HCT116 (cell line): ENCODE measurements at regions not wholly inside any gene's neighbourhood (a gene's known extent, or its start where the extent isn't known, plus 50 kb on each side); places are given as distances from the start of the nearest gene placed in this dataset.

ENCODE experiments used
- ATAC-seq: fragments of 200-7000 bp; cut with Tn5 transposase; 2 replicates; pipeline ENCODE4 v1.9.1; 2020; ENCODE audit warnings: mild to moderate bottlenecking, moderate library complexity
- BruUV-seq: library from RNA; stranded (reverse); fragments of 400-500 nt; replicated peaks from 2 replicates; lab custom pipeline; 2021; lab: Mats Ljungman, UMichigan
- CTCF ChIA-PET: fragments of 300-600 bp; sonication (Branson Sonifier 250); formaldehyde crosslinking; loops from one replicate; lab custom pipeline; 2021; ENCODE audit warnings: antibody characterized with exemption; lab: Charles Lee
- POLR2A ChIA-PET: fragments of 300-600, 350-600 bp; sonication (Branson Sonifier 250); formaldehyde crosslinking; loops from one replicate; lab custom pipeline; 2021; ENCODE audit warnings: antibody characterized with exemption; lab: Charles Lee
- RAD21 ChIA-PET, 2 experiments: fragments of 300-600 bp; sonication (Branson Sonifier 250); formaldehyde crosslinking; loops; one replicate each; lab custom pipeline; 2023; ENCODE audit warnings: low total read pairs in 2 of 2; ENCODE audit not compliant: uncharacterized antibody in 2 of 2, unreplicated experiment in 2 of 2, low non-redundant PET in 1 of 2; lab: Charles Lee
- DNase-seq: peaks from one replicate; pipeline ENCODE4 v3.0.0-alpha.2; 2010; ENCODE audit warnings: low read depth, low spot score
- H2AFZ ChIP-seq: fragments of 200-600 bp; shearing (Covaris generic), sonication (generic); 2 replicates; pipeline ENCODE4 v1.6.1; 2017; ENCODE audit warnings: low read depth, mixed run types, mixed read lengths, antibody characterized with exemption, low read length; ENCODE audit not compliant: poor library complexity, severe bottlenecking
- H3K27ac ChIP-seq: 2 replicates; pipeline ENCODE4 v1.5.1; 2012; ENCODE audit warnings: low read depth, low read length
- H3K27me3 ChIP-seq: fragments of 200-600 bp; sonication (generic); 2 replicates; pipeline ENCODE4 v1.6.1; 2016; ENCODE audit warnings: mixed run types, low read length, mixed read lengths; ENCODE audit not compliant: insufficient read depth
- H3K36me3 ChIP-seq, 2 experiments: fragments of 200-500 bp in 1 of 2; fragments of 200-600 bp in 1 of 2; sonication (Bioruptor generic) in 1 of 2; sonication (generic) in 1 of 2; 2 replicates each; pipeline versions ENCODE4 v1.5.1 to v1.6.1; 2014 to 2016; ENCODE audit warnings: low read length in 2 of 2, inconsistent platforms in 1 of 2, mixed read lengths in 1 of 2, mixed run types in 1 of 2; ENCODE audit not compliant: insufficient read depth in 2 of 2, control insufficient read depth in 1 of 2
- H3K4me1 ChIP-seq, 2 experiments: fragments of 200-600 bp in 1 of 2; sonication (generic) in 1 of 2; 2 replicates each; pipeline versions ENCODE4 v1.5.1 to v1.6.1; 2012 to 2017; ENCODE audit warnings: low read length in 2 of 2, inconsistent platforms in 1 of 2, mild to moderate bottlenecking in 1 of 2, mixed read lengths in 1 of 2, mixed run types in 1 of 2, moderate library complexity in 1 of 2; ENCODE audit not compliant: insufficient read depth in 2 of 2, control insufficient read depth in 1 of 2
- H3K4me2 ChIP-seq: fragments of 200-600 bp; sonication (generic); 2 replicates; pipeline ENCODE4 v1.6.1; 2017; ENCODE audit warnings: mixed run types, low read length, mixed read lengths
- H3K4me3 ChIP-seq, 2 experiments: fragments of 200-600 bp in 1 of 2; sonication (generic) in 1 of 2; replicated peaks in 1 of 2; 2 replicates each; pipeline ENCODE4 v1.5.1; 2011 to 2016; ENCODE audit warnings: low read length in 2 of 2, control low read depth in 1 of 2, low read depth in 1 of 2, mild to moderate bottlenecking in 1 of 2, mixed read lengths in 1 of 2, mixed run types in 1 of 2
- H3K79me2 ChIP-seq: fragments of 200-600 bp; sonication (generic); 2 replicates; pipeline ENCODE4 v1.6.1; 2017; ENCODE audit warnings: mild to moderate bottlenecking, mixed run types, low read length, moderate library complexity, mixed read lengths; ENCODE audit not compliant: insufficient read depth
- H3K9ac ChIP-seq: fragments of 200-600 bp; sonication (generic); 2 replicates; pipeline ENCODE4 v1.6.1; 2016; ENCODE audit warnings: low read length, mixed read lengths
- H3K9me2 ChIP-seq: fragments of 200-600 bp; sonication (generic), shearing (Covaris generic); 2 replicates; pipeline ENCODE4 v1.6.1; 2017; ENCODE audit warnings: mixed run types, mild to moderate bottlenecking, moderate library complexity; ENCODE audit not compliant: insufficient read depth
- H3K9me3 ChIP-seq, 2 experiments: fragments of 200-500 bp in 1 of 2; fragments of 200-600 bp in 1 of 2; sonication (Bioruptor generic) in 1 of 2; sonication (generic) in 1 of 2; 2 replicates each; pipeline ENCODE4 v1.6.1; 2014 to 2017; ENCODE audit warnings: low read length in 2 of 2, mixed read lengths in 2 of 2, inconsistent platforms in 1 of 2, low read depth in 1 of 2, mild to moderate bottlenecking in 1 of 2, mixed run types in 1 of 2, moderate library complexity in 1 of 2; ENCODE audit not compliant: control insufficient read depth in 1 of 2, insufficient read depth in 1 of 2
- H4K20me1 ChIP-seq: fragments of 200-600 bp; sonication (generic), shearing (Covaris generic); 2 replicates; pipeline ENCODE4 v1.6.1; 2017; ENCODE audit warnings: mixed run types, mild to moderate bottlenecking, moderate library complexity; ENCODE audit not compliant: insufficient read depth
- CBX3 ChIP-seq: IDR thresholded peaks from 2 replicates; pipeline ENCODE4 v1.6.1; 2012; ENCODE audit warnings: low read depth
- EGR1 ChIP-seq: IDR thresholded peaks from 2 replicates; pipeline ENCODE4 v1.6.1; 2012; ENCODE audit warnings: low read depth
- ELF1 ChIP-seq: IDR thresholded peaks from 2 replicates; pipeline ENCODE4 v1.6.1; 2012; ENCODE audit warnings: low read depth, borderline replicate concordance
- EZH2 ChIP-seq: fragments of 200-600 bp; sonication (generic); IDR thresholded peaks from 2 replicates; pipeline ENCODE4 v1.6.1; 2017; ENCODE audit warnings: antibody characterized with exemption, mixed run types
- JUND ChIP-seq: IDR thresholded peaks from 2 replicates; pipeline ENCODE4 v1.6.1; 2012
- MAX ChIP-seq: IDR thresholded peaks from 2 replicates; pipeline ENCODE4 v1.6.1; 2012
- SIN3A ChIP-seq: IDR thresholded peaks from 2 replicates; pipeline ENCODE4 v1.6.1; 2012; ENCODE audit warnings: low read depth
- TCF7L2 ChIP-seq: IDR thresholded peaks from 2 replicates; pipeline ENCODE4 v1.7.0; 2011; ENCODE audit warnings: borderline replicate concordance, inconsistent platforms; ENCODE audit not compliant: insufficient read depth, insufficient read length; ENCODE audit errors: extremely low read depth
- YY1 ChIP-seq: IDR thresholded peaks from 2 replicates; pipeline ENCODE4 v1.6.1; 2011; ENCODE audit warnings: low read length, low read depth, moderate library complexity, mild to moderate bottlenecking; ENCODE audit not compliant: insufficient replicate concordance; ENCODE audit errors: extremely low read depth
- ZNF274 ChIP-seq: fragments of 200-500 bp; sonication (Bioruptor generic); IDR thresholded peaks from 2 replicates; pipeline ENCODE4 v1.6.1; 2014; ENCODE audit warnings: mild to moderate bottlenecking, low read depth, low read length, inconsistent platforms
- intact Hi-C: fragments of 100-400 bp; cut with micrococcal nuclease; formaldehyde crosslinking; loops from 2 replicates; pipeline ENCODE4 v1.10.0; 2022
- TF ChIP-seq, protein P1 (sequence below): IDR thresholded peaks from 2 replicates; pipeline ENCODE4 v1.6.1; 2011; ENCODE audit warnings: mild to moderate bottlenecking, low read length, moderate library complexity; ENCODE audit not compliant: insufficient replicate concordance; ENCODE audit errors: extremely low read depth

- Histone ChIP-seq H2AFZ (no peak overlapping the region), H3K9me3 (no peaks in the 10 kb centered on the region), H3K27me3 (no peaks in the 10 kb centered on the region), H3K4me2 (no peak overlapping the region), H3K27ac (no peak overlapping the region), H3K36me3 (no peaks in the 10 kb centered on the region), H3K9ac (no peak overlapping the region), H3K4me3 (no peak overlapping the region), H3K79me2 (no peaks in the 10 kb centered on the region), H3K9me2 (no peaks in the 10 kb centered on the region), H4K20me1 (no peaks in the 10 kb centered on the region), H3K4me1 (no peaks in the 10 kb centered on the region)
- intact Hi-C loops: no loop called here
- BruUV-seq: no TSS peak
- TF ChIP-seq SIN3A (no peak), ZNF274 (no peak), CBX3 (no peak), EZH2 (no peak), YY1 (no peak), TCF7L2 (no peak), ELF1 (no peak), JUND (no peak), MAX (no peak), EGR1 (no peak)
- TF ChIP-seq, protein P1, sequence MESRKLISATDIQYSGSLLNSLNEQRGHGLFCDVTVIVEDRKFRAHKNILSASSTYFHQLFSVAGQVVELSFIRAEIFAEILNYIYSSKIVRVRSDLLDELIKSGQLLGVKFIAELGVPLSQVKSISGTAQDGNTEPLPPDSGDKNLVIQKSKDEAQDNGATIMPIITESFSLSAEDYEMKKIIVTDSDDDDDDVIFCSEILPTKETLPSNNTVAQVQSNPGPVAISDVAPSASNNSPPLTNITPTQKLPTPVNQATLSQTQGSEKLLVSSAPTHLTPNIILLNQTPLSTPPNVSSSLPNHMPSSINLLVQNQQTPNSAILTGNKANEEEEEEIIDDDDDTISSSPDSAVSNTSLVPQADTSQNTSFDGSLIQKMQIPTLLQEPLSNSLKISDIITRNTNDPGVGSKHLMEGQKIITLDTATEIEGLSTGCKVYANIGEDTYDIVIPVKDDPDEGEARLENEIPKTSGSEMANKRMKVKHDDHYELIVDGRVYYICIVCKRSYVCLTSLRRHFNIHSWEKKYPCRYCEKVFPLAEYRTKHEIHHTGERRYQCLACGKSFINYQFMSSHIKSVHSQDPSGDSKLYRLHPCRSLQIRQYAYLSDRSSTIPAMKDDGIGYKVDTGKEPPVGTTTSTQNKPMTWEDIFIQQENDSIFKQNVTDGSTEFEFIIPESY: no peak
- DNase-seq: no peak
- ChIA-PET RAD21 (no interaction called here), POLR2A (no interaction called here), CTCF (no interaction called here)
- no peak for ATAC-seq
These were observed 335.4 kb upstream of the NRP1 start for GRCh38 chr10:33669904-33670303.
